Retina (tissue), 1 donor: ENCODE measurements at regions not wholly inside any gene's neighbourhood (a gene's known extent, or its start where the extent isn't known, plus 50 kb on each side); places are given as distances from the start of the nearest gene placed in this dataset.

ENCODE experiments used
- DNase-seq: peaks from one replicate; pipeline ENCODE4 v3.0.0-alpha.2; 2016

DNA sequence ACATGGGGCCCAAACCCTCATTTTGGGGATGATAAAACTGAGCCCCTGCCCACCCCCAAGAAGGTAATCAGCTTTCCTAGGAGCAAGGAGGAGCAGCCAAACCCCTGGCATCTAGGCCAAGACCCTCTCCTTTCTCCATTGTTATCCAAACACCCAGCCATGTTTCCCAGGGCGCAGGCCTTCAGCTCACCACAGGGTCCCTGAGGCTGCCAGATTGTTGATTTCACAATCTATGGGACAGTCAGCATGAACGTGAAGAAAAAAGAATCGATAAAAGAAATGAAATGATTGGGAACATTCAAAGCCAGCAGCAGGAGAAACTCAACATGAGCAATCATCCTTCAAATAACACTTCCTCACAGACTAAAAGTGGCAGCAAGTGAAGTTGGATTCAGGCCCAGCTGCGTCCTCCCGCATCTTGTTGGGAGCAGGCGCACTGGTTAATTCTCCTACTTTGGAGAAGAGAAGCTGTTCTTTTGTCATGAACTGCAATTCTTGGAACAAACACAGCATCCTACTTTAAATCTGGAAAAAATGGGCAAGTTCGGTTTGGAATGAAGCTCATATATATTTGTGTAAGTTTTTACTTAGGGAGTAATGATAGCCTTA, 241.8 kb upstream of the PRDM1 start:
- DNase-seq = no peak

DNA sequence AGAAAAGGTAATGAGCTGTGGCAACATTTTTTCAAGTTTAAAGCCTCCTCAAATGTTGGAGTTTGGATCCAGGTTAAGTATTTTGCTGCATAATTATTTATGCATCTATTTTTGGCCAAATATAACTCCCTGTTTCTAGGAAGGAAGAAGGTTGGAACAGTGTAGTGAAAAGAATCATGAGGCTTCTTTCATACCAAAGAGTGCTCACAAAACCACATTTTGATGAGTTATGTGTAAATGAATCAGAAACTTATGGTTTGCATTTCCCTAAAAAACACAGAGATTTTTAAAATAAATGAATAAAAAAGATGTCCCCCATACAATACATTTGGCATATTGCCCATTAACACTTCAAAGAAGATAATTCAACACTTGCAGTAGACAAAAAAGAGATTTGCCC, 246.9 kb upstream of the PRDM1 start:
- DNase-seq = no peak

DNA sequence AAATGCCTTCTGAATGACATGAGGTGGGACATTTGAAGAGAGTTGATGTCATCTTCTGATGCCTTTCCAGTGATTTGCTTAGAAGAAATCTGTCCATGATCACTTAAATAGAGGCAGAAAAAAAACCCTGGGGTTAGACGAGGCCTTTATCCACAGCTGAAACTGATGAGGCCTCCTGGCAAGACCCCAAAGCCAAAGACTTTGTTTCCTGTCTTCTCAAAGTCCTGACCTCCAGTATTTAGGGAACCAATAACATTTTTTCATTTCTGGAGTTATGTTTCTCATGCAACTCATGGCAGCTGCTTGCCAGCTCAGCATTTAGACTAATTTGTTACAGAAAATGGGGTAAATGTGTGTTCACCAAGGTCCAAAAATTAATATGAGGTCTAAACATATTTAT, 248.0 kb upstream of the PRDM1 start:
- no peak for DNase-seq

DNA sequence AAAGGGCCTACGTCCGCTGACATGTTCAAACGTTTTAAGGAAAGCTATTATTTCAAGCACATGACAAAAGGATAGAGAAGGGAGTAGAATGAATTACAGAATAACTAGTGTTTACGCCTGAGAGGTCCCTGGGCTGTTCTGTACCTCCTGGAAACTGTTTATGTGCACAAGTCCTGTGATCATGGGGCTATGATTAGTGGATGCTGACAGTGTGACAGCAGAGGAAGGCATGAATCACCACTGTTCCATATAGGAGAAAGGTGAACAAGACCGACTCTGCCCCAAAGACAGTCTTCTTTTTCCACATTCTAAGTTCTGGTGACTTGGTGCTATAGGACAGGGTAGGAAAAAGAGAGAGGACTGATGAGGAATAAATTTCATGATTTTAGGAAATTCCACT, 249.2 kb upstream of the PRDM1 start:
- no peak for DNase-seq

DNA sequence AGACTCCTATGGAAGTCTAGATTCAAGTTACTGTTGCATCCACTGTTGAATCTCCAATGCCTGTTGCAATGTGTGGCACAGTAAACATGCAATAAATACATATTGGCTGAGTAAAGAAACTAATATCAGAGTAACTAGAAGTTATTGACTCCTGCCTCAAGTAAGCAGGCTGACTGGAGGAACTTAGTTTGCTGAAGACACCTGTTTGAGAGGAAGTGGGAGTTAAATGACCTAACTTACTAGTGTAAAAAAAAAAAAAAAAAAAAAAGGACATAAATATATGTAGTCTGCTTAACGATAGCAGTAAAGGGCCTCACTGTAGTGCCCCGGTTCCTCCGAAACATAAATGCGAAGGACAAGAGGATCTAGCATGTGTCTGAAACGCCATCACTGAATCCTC, 249.8 kb upstream of the PRDM1 start:
- DNase-seq = no peak

DNA sequence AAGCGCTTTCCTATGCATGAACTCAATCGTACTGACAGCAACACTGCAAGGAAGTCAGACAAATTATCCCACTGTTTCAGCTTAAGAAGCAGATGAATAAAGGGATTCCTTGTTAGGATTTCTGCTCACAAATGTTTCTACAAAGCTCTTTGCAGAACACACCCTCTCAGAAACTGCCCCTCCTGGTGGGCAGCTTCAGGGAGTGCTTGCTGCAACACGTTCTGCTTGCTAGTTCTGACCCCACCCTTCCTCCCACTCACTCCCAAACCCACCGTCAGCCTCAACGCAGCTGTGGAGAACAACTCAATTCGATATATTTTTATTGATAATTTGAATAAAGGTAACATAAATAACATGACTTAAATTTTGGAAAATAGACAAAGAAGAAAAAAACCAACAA, 250.8 kb upstream of the PRDM1 start:
- no peak for DNase-seq

GRCh38 chr6:105833959-105834947, 251.9 kb upstream of the PRDM1 start:
- DNase-seq = no peak

GRCh38 chr6:105832313-105832761, 253.8 kb upstream of the PRDM1 start:
- no peak for DNase-seq

GRCh38 chr6:105831311-105832097, 254.6 kb upstream of the PRDM1 start:
- no peak for DNase-seq

- DNase-seq = no peak
These were observed 260.9 kb upstream of the PRDM1 start for GRCh38 chr6:105825210-105825609.

DNA sequence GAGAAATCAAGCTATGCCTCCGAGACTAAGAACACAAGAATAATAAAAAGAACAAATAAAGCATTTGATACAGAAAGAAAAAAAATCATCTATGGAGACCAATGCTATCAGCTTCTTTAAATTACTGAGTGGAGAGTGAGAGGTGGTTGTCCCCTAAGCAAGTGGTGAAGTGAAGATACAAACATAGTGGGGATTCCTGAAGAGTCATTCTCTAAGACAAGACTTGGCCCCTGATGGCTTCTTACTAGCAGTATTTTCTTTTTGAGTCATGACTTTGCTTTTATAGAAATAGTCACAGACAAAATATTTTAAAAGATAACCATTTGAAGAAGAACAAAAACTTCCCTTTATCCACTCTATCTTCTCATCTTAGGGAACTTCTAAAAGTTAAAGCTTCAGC, 261.4 kb upstream of the PRDM1 start:
- no peak for DNase-seq

GRCh38 chr6:105821777-105822176, 264.4 kb upstream of the PRDM1 start:
- no peak for DNase-seq

- DNase-seq = no peak
These were observed 265.1 kb upstream of the PRDM1 start for GRCh38 chr6:105821027-105821426.

GRCh38 chr6:105819745-105820144, 266.4 kb upstream of the PRDM1 start:
- DNase-seq = no peak

GRCh38 chr6:105818505-105818904, 267.6 kb upstream of the PRDM1 start:
- DNase-seq = no peak

DNA sequence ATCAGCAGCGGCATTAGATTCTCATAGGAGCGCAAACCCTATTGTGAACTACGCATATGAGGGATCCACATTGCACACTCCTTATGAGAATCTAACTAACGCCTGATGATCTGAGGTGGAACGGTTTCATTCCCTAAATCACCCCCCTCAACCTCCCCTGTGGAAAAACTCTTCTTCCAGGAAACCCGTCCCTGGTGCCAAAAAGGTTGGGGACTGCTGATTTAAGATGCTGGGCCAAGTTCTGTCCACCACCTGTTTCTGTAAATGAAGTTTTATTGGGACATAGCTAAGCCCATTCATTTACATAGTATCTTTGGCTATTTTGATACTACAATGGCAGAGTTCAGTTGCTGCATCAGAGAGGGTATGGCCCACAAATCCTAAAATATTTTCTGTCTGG, 268.2 kb upstream of the PRDM1 start:
- DNase-seq = no peak

- DNase-seq = no peak
These were observed 268.8 kb upstream of the PRDM1 start for GRCh38 chr6:105817370-105817769.

GRCh38 chr6:105816847-105817246, 269.3 kb upstream of the PRDM1 start:
- no peak for DNase-seq

GRCh38 chr6:105815661-105816555, 270.2 kb upstream of the PRDM1 start:
- no peak for DNase-seq

GRCh38 chr6:105814745-105815536, 271.2 kb upstream of the PRDM1 start:
- DNase-seq = no peak

- no peak for DNase-seq
These were observed 275.1 kb upstream of the PRDM1 start for GRCh38 chr6:105810922-105811482.
